ENCODE measurements at regions not wholly inside any gene's neighbourhood (a gene's known extent, or its start where the extent isn't known, plus 50 kb on each side); places are given as distances from the start of the nearest gene placed in this dataset.

- Histone ChIP-seq H3K27me3 (ENCODE audit: insufficient read depth, low read depth, severe bottlenecking) (no peaks in the 10 kb centered on the region), H3K9me3 (ENCODE audit: severe bottlenecking) (no peaks in the 10 kb centered on the region), H3K36me3 (no peaks in the 10 kb centered on the region), H3K27ac (no peak overlapping the region), H3K4me3 (ENCODE audit: low read depth, low read length) (no peak overlapping the region)
- no peak for TF ChIP-seq CTCF (IDR thresholded peaks at IDR 0.05; ENCODE audit: low read depth, low read length)
- DNase-seq: no peak
These were observed 70.6 kb downstream of the SMPDL3A start for GRCh38 chr6:122859676-122860075.

GRCh38 chr6:122861594-122861993, 72.5 kb downstream of the SMPDL3A start:
- Histone ChIP-seq H3K4me3 (ENCODE audit: low read depth, low read length) (no peak overlapping the region), H3K27me3 (ENCODE audit: insufficient read depth, low read depth, severe bottlenecking) (no peaks in the 10 kb centered on the region), H3K9me3 (ENCODE audit: severe bottlenecking) (no peaks in the 10 kb centered on the region), H3K36me3 (no peaks in the 10 kb centered on the region), H3K27ac (no peak overlapping the region)
- no peak for DNase-seq
- no peak for TF ChIP-seq CTCF (IDR thresholded peaks at IDR 0.05; ENCODE audit: low read depth, low read length)

- no peak for TF ChIP-seq CTCF (IDR thresholded peaks at IDR 0.05; ENCODE audit: low read depth, low read length)
- Histone ChIP-seq H3K36me3 (no peaks in the 10 kb centered on the region), H3K4me3 (ENCODE audit: low read depth, low read length) (no peak overlapping the region), H3K9me3 (ENCODE audit: severe bottlenecking) (no peaks in the 10 kb centered on the region), H3K27me3 (ENCODE audit: insufficient read depth, low read depth, severe bottlenecking) (no peaks in the 10 kb centered on the region), H3K27ac (no peak overlapping the region)
- no peak for DNase-seq
These were observed 79.1 kb downstream of the SMPDL3A start for GRCh38 chr6:122868137-122868536.

GRCh38 chr6:122869437-122870024, 80.5 kb downstream of the SMPDL3A start:
- Histone ChIP-seq H3K27ac (no peak overlapping the region), H3K9me3 (ENCODE audit: severe bottlenecking) (no peaks in the 10 kb centered on the region), H3K36me3 (no peaks in the 10 kb centered on the region), H3K4me3 (ENCODE audit: low read depth, low read length) (no peak overlapping the region), H3K27me3 (ENCODE audit: insufficient read depth, low read depth, severe bottlenecking) (no peaks in the 10 kb centered on the region)
- TF ChIP-seq CTCF (IDR thresholded peaks at IDR 0.05; ENCODE audit: low read depth, low read length): peak; percentile 74
- DNase-seq: peak; percentile 54

GRCh38 chr6:122871079-122871478, 82.0 kb downstream of the SMPDL3A start:
- Histone ChIP-seq H3K4me3 (ENCODE audit: low read depth, low read length) (no peak overlapping the region), H3K27me3 (ENCODE audit: insufficient read depth, low read depth, severe bottlenecking) (no peaks in the 10 kb centered on the region), H3K27ac (no peak overlapping the region), H3K9me3 (ENCODE audit: severe bottlenecking) (no peaks in the 10 kb centered on the region), H3K36me3 (no peaks in the 10 kb centered on the region)
- no peak for DNase-seq
- TF ChIP-seq CTCF (IDR thresholded peaks at IDR 0.05; ENCODE audit: low read depth, low read length): no peak

GRCh38 chr6:122872311-122872710, 83.3 kb downstream of the SMPDL3A start:
- Histone ChIP-seq H3K36me3 (no peaks in the 10 kb centered on the region), H3K27ac (no peak overlapping the region), H3K4me3 (ENCODE audit: low read depth, low read length) (no peak overlapping the region), H3K27me3 (ENCODE audit: insufficient read depth, low read depth, severe bottlenecking) (no peaks in the 10 kb centered on the region), H3K9me3 (ENCODE audit: severe bottlenecking) (no peaks in the 10 kb centered on the region)
- no peak for TF ChIP-seq CTCF (IDR thresholded peaks at IDR 0.05; ENCODE audit: low read depth, low read length)
- no peak for DNase-seq
